OCI-LY3 (cell line): ENCODE measurements at regions not wholly inside any gene's neighbourhood (a gene's known extent, or its start where the extent isn't known, plus 50 kb on each side); places are given as distances from the start of the nearest gene placed in this dataset.

Source experiments
- H2AFZ ChIP-seq: fragments of 200-600, 300-600 bp; shearing (Covaris generic); 2 replicates; pipeline ENCODE4 v1.6.0; 2014; ENCODE audit warnings: antibody characterized with exemption, low read depth, low read length
- H3K27ac ChIP-seq: fragments of 200-600, 300-600 bp; sonication (generic); 2 replicates; pipeline ENCODE4 v1.5.1; 2014; ENCODE audit warnings: mild to moderate bottlenecking, low read length, moderate library complexity, mixed read lengths
- H3K27me3 ChIP-seq: fragments of 200-600, 300-600 bp; sonication (generic); 2 replicates; pipeline ENCODE4 v1.6.1; 2014; ENCODE audit warnings: low read depth, low read length, mixed read lengths
- H3K36me3 ChIP-seq: fragments of 200-600, 300-600 bp; sonication (generic); replicated peaks from 2 replicates; pipeline ENCODE3; 2014; ENCODE audit warnings: low read depth, low read length, mixed read lengths
- H3K4me1 ChIP-seq: fragments of 300-600, 200-600 bp; sonication (generic); 2 replicates; pipeline ENCODE4 v1.6.1; 2014; ENCODE audit warnings: low read length, mixed read lengths
- H3K4me2 ChIP-seq: fragments of 200-600, 300-600 bp; sonication (generic); 2 replicates; pipeline ENCODE4 v1.6.1; 2014; ENCODE audit warnings: low read length, mixed read lengths
- H3K4me3 ChIP-seq: fragments of 300-600, 200-600 bp; sonication (generic); 2 replicates; pipeline ENCODE4 v1.5.1; 2014; ENCODE audit warnings: antibody characterized with exemption, mild to moderate bottlenecking, low read length, moderate library complexity
- H3K79me2 ChIP-seq: fragments of 300-600, 200-600 bp; shearing (Covaris generic); 2 replicates; pipeline ENCODE4 v1.6.1; 2014; ENCODE audit warnings: mild to moderate bottlenecking, low read length, mixed read lengths
- H3K9ac ChIP-seq: fragments of 300-600, 200-600 bp; shearing (Covaris generic); 2 replicates; pipeline ENCODE4 v1.6.0; 2014; ENCODE audit warnings: mild to moderate bottlenecking, low read length, moderate library complexity
- H3K9me3 ChIP-seq: fragments of 200-600, 300-600 bp; shearing (Covaris generic); 2 replicates; pipeline ENCODE4 v1.6.1; 2014; ENCODE audit warnings: low read length, mixed read lengths; ENCODE audit not compliant: insufficient read depth
- H4K20me1 ChIP-seq: fragments of 200-600, 300-600 bp; sonication (generic); 2 replicates; pipeline ENCODE4 v1.6.1; 2016; ENCODE audit warnings: low read length, mixed read lengths; ENCODE audit not compliant: insufficient read depth
- EZH2phosphoT487 ChIP-seq: fragments of 200-600 bp; shearing (Covaris generic); IDR thresholded peaks from 2 replicates; pipeline ENCODE4 v1.6.1; 2018; ENCODE audit warnings: antibody characterized with exemption, mixed run types, low read depth
- TF ChIP-seq, protein P1 (sequence below): fragments of 200-600, 300-600 bp; sonication (generic); IDR thresholded peaks from 2 replicates; pipeline ENCODE4 v1.5.1; 2014; ENCODE audit warnings: antibody characterized with exemption, low read length, low read depth

GRCh38 chr9:101880846-101881245 lies 142.4 kb upstream of the GRIN3A start:
- Histone ChIP-seq H3K9ac (no peak overlapping the region), H3K36me3 (no peaks in the 10 kb centered on the region), H2AFZ (no peak overlapping the region), H3K4me3 (no peak overlapping the region), H3K27ac (no peak overlapping the region), H3K4me2 (no peak overlapping the region), H3K9me3 (no peaks in the 10 kb centered on the region), H3K4me1 (no peaks in the 10 kb centered on the region), H3K79me2 (no peaks in the 10 kb centered on the region), H3K27me3 (no peaks in the 10 kb centered on the region), H4K20me1 (no peaks in the 10 kb centered on the region)
- TF ChIP-seq EZH2phosphoT487: no peak
- TF ChIP-seq, protein P1, sequence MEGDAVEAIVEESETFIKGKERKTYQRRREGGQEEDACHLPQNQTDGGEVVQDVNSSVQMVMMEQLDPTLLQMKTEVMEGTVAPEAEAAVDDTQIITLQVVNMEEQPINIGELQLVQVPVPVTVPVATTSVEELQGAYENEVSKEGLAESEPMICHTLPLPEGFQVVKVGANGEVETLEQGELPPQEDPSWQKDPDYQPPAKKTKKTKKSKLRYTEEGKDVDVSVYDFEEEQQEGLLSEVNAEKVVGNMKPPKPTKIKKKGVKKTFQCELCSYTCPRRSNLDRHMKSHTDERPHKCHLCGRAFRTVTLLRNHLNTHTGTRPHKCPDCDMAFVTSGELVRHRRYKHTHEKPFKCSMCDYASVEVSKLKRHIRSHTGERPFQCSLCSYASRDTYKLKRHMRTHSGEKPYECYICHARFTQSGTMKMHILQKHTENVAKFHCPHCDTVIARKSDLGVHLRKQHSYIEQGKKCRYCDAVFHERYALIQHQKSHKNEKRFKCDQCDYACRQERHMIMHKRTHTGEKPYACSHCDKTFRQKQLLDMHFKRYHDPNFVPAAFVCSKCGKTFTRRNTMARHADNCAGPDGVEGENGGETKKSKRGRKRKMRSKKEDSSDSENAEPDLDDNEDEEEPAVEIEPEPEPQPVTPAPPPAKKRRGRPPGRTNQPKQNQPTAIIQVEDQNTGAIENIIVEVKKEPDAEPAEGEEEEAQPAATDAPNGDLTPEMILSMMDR: no peak

DNA sequence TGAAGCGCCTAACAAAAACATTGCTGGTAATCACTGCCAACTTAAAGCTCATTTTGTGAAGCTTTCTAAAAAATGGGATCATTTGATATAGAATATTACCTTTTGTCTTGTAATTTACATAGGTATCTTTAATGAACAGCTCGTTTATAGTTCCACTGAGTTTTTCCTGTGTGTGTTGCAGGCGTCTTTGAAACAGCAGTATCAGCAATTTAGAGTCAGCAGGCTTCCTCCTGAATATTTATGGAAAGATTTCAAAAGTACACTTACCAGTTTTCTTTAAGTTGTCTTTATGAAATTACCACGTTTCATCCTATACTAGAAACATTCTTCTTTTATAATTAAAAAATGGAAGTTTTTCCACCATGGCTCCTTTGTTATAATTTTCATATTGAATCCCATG lies 140.3 kb upstream of the GRIN3A start:
- no peak overlapping the region for H3K4me3 ChIP-seq
- H3K9ac ChIP-seq: no peak overlapping the region
- no peak for TF ChIP-seq EZH2phosphoT487
- TF ChIP-seq, protein P1: no peak
- no peaks in the 10 kb centered on the region for H4K20me1 ChIP-seq
- H3K4me2 ChIP-seq: no peak overlapping the region
- no peaks in the 10 kb centered on the region for H3K36me3 ChIP-seq
- H2AFZ ChIP-seq: no peak overlapping the region
- H3K79me2 ChIP-seq: no peaks in the 10 kb centered on the region
- H3K27ac ChIP-seq: no peak overlapping the region
- H3K27me3 ChIP-seq: no peaks in the 10 kb centered on the region
- H3K9me3 ChIP-seq: no peaks in the 10 kb centered on the region
- no peaks in the 10 kb centered on the region for H3K4me1 ChIP-seq

- Histone ChIP-seq H3K9me3 (no peaks in the 10 kb centered on the region), H4K20me1 (no peaks in the 10 kb centered on the region), H3K4me1 (no peaks in the 10 kb centered on the region), H3K79me2 (no peaks in the 10 kb centered on the region), H2AFZ (no peak overlapping the region), H3K27ac (no peak overlapping the region), H3K4me3 (no peak overlapping the region), H3K9ac (no peak overlapping the region), H3K36me3 (no peaks in the 10 kb centered on the region), H3K27me3 (no peaks in the 10 kb centered on the region), H3K4me2 (no peak overlapping the region)
- TF ChIP-seq, protein P1: no peak
- TF ChIP-seq EZH2phosphoT487: no peak
Measured at GRCh38 chr9:101877439-101877838, 139.0 kb upstream of the GRIN3A start.

DNA sequence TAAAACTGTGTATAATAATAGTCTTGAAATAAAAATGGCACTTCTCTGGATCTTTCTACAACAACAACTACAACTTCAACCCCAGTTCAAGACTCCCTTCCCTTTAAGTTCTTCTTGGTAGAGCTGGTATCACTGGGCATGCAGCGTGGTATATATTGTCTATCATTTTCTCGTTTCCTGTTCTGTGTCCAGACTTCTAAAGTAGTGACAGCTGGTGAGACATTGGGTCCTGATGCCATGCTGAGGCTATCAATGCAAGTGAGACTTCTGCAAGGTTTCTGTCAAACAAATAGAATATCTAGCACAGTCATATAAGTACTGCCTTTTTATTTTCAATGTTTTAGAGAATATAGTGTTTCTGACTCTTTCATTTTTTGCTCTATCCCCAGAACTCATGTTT lies 123.0 kb upstream of the GRIN3A start:
- H4K20me1 ChIP-seq: no peaks in the 10 kb centered on the region
- H3K9ac ChIP-seq: no peak overlapping the region
- TF ChIP-seq, protein P1: no peak
- no peak for TF ChIP-seq EZH2phosphoT487
- no peaks in the 10 kb centered on the region for H3K36me3 ChIP-seq
- peak overlapping the region; percentile 19; the same call in 1 of the 2 replicates for H3K27ac ChIP-seq
- peaks cover 16% of the 10 kb centered on the region for H3K4me1 ChIP-seq
- H2AFZ ChIP-seq: no peak overlapping the region
- peak overlapping the region; percentile 23; the same call in 1 of the 2 replicates for H3K4me2 ChIP-seq
- no peaks in the 10 kb centered on the region for H3K9me3 ChIP-seq
- no peak overlapping the region for H3K4me3 ChIP-seq
- no peaks in the 10 kb centered on the region for H3K27me3 ChIP-seq
- H3K79me2 ChIP-seq: no peaks in the 10 kb centered on the region
